ENCODE measurements at regions not wholly inside any gene's neighbourhood (a gene's known extent, or its start where the extent isn't known, plus 50 kb on each side); places are given as distances from the start of the nearest gene placed in this dataset.
"Not testable (repeated sequence)": the region's sequence is repeated elsewhere in the genome, so short reads cannot be mapped to it uniquely, and the experiment has no call there.

GRCh38 chr14:53398616-53399015 is 245.5 kb upstream of the DDHD1 start:
- DNase-seq (ENCODE audit: low read depth in 2 of 2), result no peak

- DNase-seq (ENCODE audit: low read depth in 2 of 2), result not testable (repeated sequence)
These were observed 242.1 kb upstream of the DDHD1 start for GRCh38 chr14:53395267-53395666.

GRCh38 chr14:53391631-53392285 is 238.6 kb upstream of the DDHD1 start:
- DNase-seq (ENCODE audit: low read depth in 2 of 2), result no peak

GRCh38 chr14:53391156-53391555 is 238.0 kb upstream of the DDHD1 start:
- DNase-seq (ENCODE audit: low read depth in 2 of 2), result no peak

GRCh38 chr14:53390008-53390407 is 236.9 kb upstream of the DDHD1 start:
- DNase-seq (ENCODE audit: low read depth in 2 of 2), result no peak

- DNase-seq (ENCODE audit: low read depth in 2 of 2), result no peak
These were observed 236.1 kb upstream of the DDHD1 start for GRCh38 chr14:53389202-53389601.

- no peak for DNase-seq (ENCODE audit: low read depth in 2 of 2)
These were observed 233.2 kb upstream of the DDHD1 start for GRCh38 chr14:53386362-53386761.

GRCh38 chr14:53384536-53384935 is 231.4 kb upstream of the DDHD1 start:
- DNase-seq (ENCODE audit: low read depth in 2 of 2), result no peak

GRCh38 chr14:53384073-53384472 is 230.9 kb upstream of the DDHD1 start:
- DNase-seq (ENCODE audit: low read depth in 2 of 2), result no peak

- DNase-seq (ENCODE audit: low read depth in 2 of 2), result no peak
These were observed 228.8 kb upstream of the DDHD1 start for GRCh38 chr14:53381895-53382294.

GRCh38 chr14:53380867-53381225 is 227.7 kb upstream of the DDHD1 start:
- no peak for DNase-seq (ENCODE audit: low read depth in 2 of 2)

GRCh38 chr14:53380052-53380866 is 227.1 kb upstream of the DDHD1 start:
- DNase-seq (ENCODE audit: low read depth in 2 of 2), result no peak

GRCh38 chr14:53378142-53378541 is 225.0 kb upstream of the DDHD1 start:
- DNase-seq (ENCODE audit: low read depth in 2 of 2), result no peak

- no peak for DNase-seq (ENCODE audit: low read depth in 2 of 2)
These were observed 222.9 kb upstream of the DDHD1 start for GRCh38 chr14:53376064-53376463.

GRCh38 chr14:53375599-53375998 is 222.5 kb upstream of the DDHD1 start:
- DNase-seq (ENCODE audit: low read depth in 2 of 2), result no peak

GRCh38 chr14:53368711-53369201 is 215.6 kb upstream of the DDHD1 start:
- DNase-seq (ENCODE audit: low read depth in 2 of 2), result no peak

- no peak for DNase-seq (ENCODE audit: low read depth in 2 of 2)
These were observed 214.9 kb upstream of the DDHD1 start for GRCh38 chr14:53368066-53368465.

GRCh38 chr14:53367644-53368026 is 214.5 kb upstream of the DDHD1 start:
- DNase-seq (ENCODE audit: low read depth in 2 of 2), result no peak

- DNase-seq (ENCODE audit: low read depth in 2 of 2), result no peak
These were observed 212.5 kb upstream of the DDHD1 start for GRCh38 chr14:53365486-53366130.

GRCh38 chr14:53362916-53363315 is 209.8 kb upstream of the DDHD1 start:
- DNase-seq (ENCODE audit: low read depth in 2 of 2), result not testable (repeated sequence)

- no peak for DNase-seq (ENCODE audit: low read depth in 2 of 2)
These were observed 207.7 kb upstream of the DDHD1 start for GRCh38 chr14:53360829-53361228.

- DNase-seq (ENCODE audit: low read depth in 2 of 2), result no peak
These were observed 205.0 kb upstream of the DDHD1 start for GRCh38 chr14:53358166-53358565.

Data from stimulated activated CD4-positive, alpha-beta T cell treated with anti-CD3 and anti-CD28 coated beads, Interleukin-12 subunit alpha, Interleukin-12 subunit beta, amount 100 ng/mL, for 24 hours (primary cell).